K562 (cell line): ENCODE measurements at regions not wholly inside any gene's neighbourhood (a gene's known extent, or its start where the extent isn't known, plus 50 kb on each side); places are given as distances from the start of the nearest gene placed in this dataset.

Experiments
- ATAC-seq: fragments of 200-7000 bp; cut with Tn5 transposase; 3 replicates; pipeline ENCODE4 v1.9.1; 2020; ENCODE audit warnings: moderate library complexity
- BruUV-seq: library from RNA; stranded (reverse); fragments of 400-500 nt; replicated peaks from 2 replicates; lab custom pipeline; 2021; lab: Mats Ljungman, UMichigan
- CTCF ChIA-PET: fragments of 300-600 bp; formaldehyde crosslinking; extraction: SDS; loops from one replicate; lab custom pipeline; 2021; ENCODE audit warnings: low intra/inter-chr PET ratio; lab: Yijun Ruan, JAX
- POLR2A ChIA-PET: fragments of 300-600, 350-650 bp; sonication (Branson Sonifier 250); formaldehyde crosslinking; extraction: SDS; loops from one replicate; lab custom pipeline; 2021; ENCODE audit warnings: antibody characterized with exemption, inconsistent platforms; lab: Yijun Ruan, JAX
- DNase-seq, 4 experiments: peaks; one replicate each; pipeline versions ENCODE4 v3.0.0 to v3.0.0-alpha.2; 2011 to 2018; ENCODE audit warnings: low spot score in 3 of 4, mixed read lengths in 3 of 4; ENCODE audit errors: extremely low read depth in 1 of 4
- FAIRE-seq: peaks from 2 replicates; lab custom pipeline; 2011; peaks lifted over from hg19 to GRCh38; lab: Jason Lieb, UNC
- H2AFZ ChIP-seq: 2 replicates; pipeline ENCODE4 v1.6.0; 2011; ENCODE audit warnings: low read depth, low read length, control low read depth, inconsistent platforms
- H3K27ac ChIP-seq: fragments of 200-600 bp; 3 replicates; pipeline ENCODE4 v1.8.0; 2011; ENCODE audit warnings: low read depth, mild to moderate bottlenecking, control low read depth, inconsistent platforms, low read length, moderate library complexity, mixed read lengths; ENCODE audit errors: extremely low read depth
- H3K27me3 ChIP-seq, 2 experiments: fragments of 300-600 bp in 1 of 2; 2 replicates in 1 of 2; 3 replicates in 1 of 2; pipeline versions ENCODE4 v1.6.0 to v1.8.0; 2011; ENCODE audit warnings: inconsistent platforms in 2 of 2, low read length in 2 of 2, mild to moderate bottlenecking in 1 of 2, mixed read lengths in 1 of 2, moderate library complexity in 1 of 2; ENCODE audit not compliant: control insufficient read depth in 2 of 2, insufficient read depth in 2 of 2
- H3K36me3 ChIP-seq: fragments of 300-600 bp; 3 replicates; pipeline ENCODE4 v1.8.0; 2011; ENCODE audit warnings: mild to moderate bottlenecking, low read length, inconsistent platforms; ENCODE audit not compliant: control insufficient read depth, insufficient read depth
- H3K4me1 ChIP-seq, 2 experiments: fragments of 200-600 bp in 1 of 2; replicated peaks in 1 of 2; 2 replicates in 1 of 2; 3 replicates in 1 of 2; pipeline versions ENCODE4 v1.5.1 to v1.8.0; 2011; ENCODE audit warnings: inconsistent platforms in 2 of 2, low read length in 2 of 2, mild to moderate bottlenecking in 1 of 2, mixed read lengths in 1 of 2, moderate library complexity in 1 of 2; ENCODE audit not compliant: control insufficient read depth in 2 of 2, insufficient read depth in 2 of 2
- H3K4me2 ChIP-seq: 2 replicates; pipeline ENCODE4 v1.6.1; 2011; ENCODE audit warnings: low read length, control low read depth, inconsistent platforms, mixed read lengths; ENCODE audit not compliant: insufficient read depth
- H3K4me3 ChIP-seq: fragments of 200-600 bp; sonication (generic), shearing (Covaris generic); 2 replicates; pipeline ENCODE4 v1.5.1; 2016; ENCODE audit warnings: control low read depth, inconsistent platforms
- H3K79me2 ChIP-seq: fragments of 200-600 bp; 3 replicates; pipeline ENCODE4 v1.8.0; 2011; ENCODE audit warnings: low read length, inconsistent platforms; ENCODE audit not compliant: control insufficient read depth, insufficient read depth
- H3K9ac ChIP-seq, 2 experiments: 2 replicates each; pipeline versions ENCODE4 v1.6.0 to v1.6.1; 2011; ENCODE audit warnings: low read depth in 2 of 2, low read length in 2 of 2, control low read depth in 1 of 2, inconsistent platforms in 1 of 2, mild to moderate bottlenecking in 1 of 2, mixed read lengths in 1 of 2; ENCODE audit not compliant: insufficient read depth in 1 of 2
- H3K9me1 ChIP-seq: one replicate; pipeline ENCODE4 v1.6.0; 2011; ENCODE audit warnings: inconsistent platforms, mild to moderate bottlenecking, low read length, moderate library complexity; ENCODE audit not compliant: control insufficient read depth, insufficient read depth
- H3K9me3 ChIP-seq: replicated peaks from 2 replicates; pipeline ENCODE4 v1.5.1; 2011; ENCODE audit warnings: low read depth, low read length, inconsistent platforms; ENCODE audit not compliant: control insufficient read depth, insufficient read depth
- H4K20me1 ChIP-seq: replicated peaks from 2 replicates; pipeline ENCODE4 v1.6.1; 2011; ENCODE audit warnings: low read length, inconsistent platforms, mixed read lengths; ENCODE audit not compliant: control insufficient read depth, insufficient read depth
- DIDO1 ChIP-seq: fragments of 450-650 bp; IDR thresholded peaks from 2 replicates; pipeline ENCODE4 v1.6.1; 2016; ENCODE audit warnings: low read depth, missing biosample characterization, missing genetic modification characterization
- RHOXF2B ChIP-seq: fragments of 250-450 bp; sonication (Bioruptor Pico); conservative IDR thresholded peaks from 2 replicates; pipeline ENCODE4 v1.5.1; 2021
- SIX5 ChIP-seq, 2 experiments: IDR thresholded peaks; 2 replicates each; pipeline ENCODE4 v1.6.1; 2011; ENCODE audit warnings: low read length in 2 of 2, borderline replicate concordance in 1 of 2, low read depth in 1 of 2, mild to moderate bottlenecking in 1 of 2, moderate library complexity in 1 of 2; ENCODE audit not compliant: insufficient read depth in 1 of 2
- SUPT5H ChIP-seq: fragments of 450-650 bp; IDR thresholded peaks from 2 replicates; pipeline ENCODE4 v1.6.1; 2016
- TGIF2 ChIP-seq: sonication (generic); formaldehyde crosslinking; IDR thresholded peaks from 2 replicates; pipeline ENCODE4 v1.8.1; 2022; ENCODE audit warnings: mild to moderate bottlenecking, missing genetic modification reagents, moderate library complexity
- ZNF77 ChIP-seq: fragments of 250-450 bp; sonication (Bioruptor Pico); IDR thresholded peaks from 2 replicates; pipeline ENCODE4 v1.5.0; 2020
- WGBS: fragments of 100-300 bp; shearing (Covaris generic); methylation state at CpG from one replicate; pipeline ENCODE4 v1.1.6; 2016; ENCODE audit warnings: low coverage, mixed read lengths; ENCODE audit not compliant: insufficient coverage; ENCODE audit errors: missing lambda C conversion rate; 5-methylcytosine and 5-hydroxymethylcytosine counted together
- in situ Hi-C: fragments of 300-500 bp; cut with MboI; formaldehyde crosslinking; loops from 4 replicates; pipeline ENCODE4 v1.15.0; 2018; ENCODE audit warnings: inconsistent platforms, mixed read lengths
- intact Hi-C: fragments of 100-400 bp; cut with micrococcal nuclease; formaldehyde crosslinking; loops from 2 replicates; pipeline ENCODE4 v1.14.2; 2022
- TF ChIP-seq, protein P1 (sequence below): sonication (generic); formaldehyde crosslinking; IDR thresholded peaks from 2 replicates; pipeline ENCODE4 v1.9.0; 2022; ENCODE audit warnings: mild to moderate bottlenecking, missing genetic modification reagents

DNA sequence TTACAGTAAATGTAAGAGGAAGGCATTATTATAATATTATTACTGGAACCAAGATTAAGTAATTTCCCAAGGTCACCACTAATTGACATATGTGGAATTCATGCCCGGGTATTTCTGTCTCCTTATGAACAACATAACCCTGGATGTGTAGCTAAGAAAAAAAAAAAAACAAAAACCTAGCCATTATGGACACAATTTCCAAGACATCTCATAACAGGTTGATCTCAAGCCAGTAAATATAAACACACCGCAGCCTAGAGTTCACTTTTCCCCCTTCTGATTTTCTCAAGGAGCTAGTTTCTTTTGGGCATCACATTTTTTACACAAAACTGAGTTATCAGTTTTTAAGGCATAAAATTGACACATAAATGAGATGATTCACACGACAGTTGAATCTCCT lies 306.5 kb upstream of the RSPO3 start (continued):
- TF ChIP-seq TGIF2 (CRISPR knock-in tag) (no peak), DIDO1 (tag) (no peak)

DNA sequence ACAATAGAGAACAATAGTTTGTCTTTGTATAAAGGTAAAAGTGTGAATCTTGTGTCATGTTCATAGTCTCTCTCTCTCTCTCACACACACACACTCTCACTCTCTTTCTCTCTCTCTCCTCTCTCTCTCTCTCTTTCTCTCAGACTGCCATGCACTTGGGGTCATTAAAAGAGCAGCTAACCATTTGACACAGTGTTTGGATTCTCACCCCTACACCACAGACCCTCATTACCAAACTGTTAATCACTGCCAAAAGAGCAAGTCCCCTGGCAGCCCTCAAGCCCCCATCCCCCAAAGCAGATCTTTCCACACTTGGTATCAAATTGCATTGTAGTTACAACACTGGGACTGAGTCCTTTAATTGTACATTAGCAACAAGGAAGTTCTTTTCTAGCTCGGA lies 305.8 kb upstream of the RSPO3 start:
- ChIA-PET POLR2A (no interaction called here), CTCF (no interaction called here)
- Histone ChIP-seq H3K9me1 (no peaks in the 10 kb centered on the region), H3K27me3 (no peaks in the 10 kb centered on the region), H4K20me1 (no peaks in the 10 kb centered on the region), H3K27ac (no peak overlapping the region), H3K9ac (no peak overlapping the region), H3K4me1 (no peaks in the 10 kb centered on the region), H3K79me2 (no peaks in the 10 kb centered on the region), H2AFZ (no peak overlapping the region), H3K36me3 (no peaks in the 10 kb centered on the region), H3K4me2 (no peak overlapping the region), H3K4me3 (no peak overlapping the region), H3K9me3 (no peaks in the 10 kb centered on the region)
- FAIRE-seq, result no peak
- BruUV-seq, result no TSS peak
- WGBS, result 0% methylated on average over 1 of the region's 1 CpG
- ATAC-seq, result no peak
- no peak for TF ChIP-seq SIX5 (IDR thresholded peaks at IDR 0.05; ENCODE audit: borderline replicate concordance in 1 of 2, insufficient read depth in 1 of 2, low read depth in 1 of 2, low read length in 2 of 2)
- TF ChIP-seq RHOXF2B (CRISPR knock-in tag), result no peak
- TF ChIP-seq SUPT5H, result no peak
- TF ChIP-seq ZNF77, result no peak
- TF ChIP-seq, protein P1, sequence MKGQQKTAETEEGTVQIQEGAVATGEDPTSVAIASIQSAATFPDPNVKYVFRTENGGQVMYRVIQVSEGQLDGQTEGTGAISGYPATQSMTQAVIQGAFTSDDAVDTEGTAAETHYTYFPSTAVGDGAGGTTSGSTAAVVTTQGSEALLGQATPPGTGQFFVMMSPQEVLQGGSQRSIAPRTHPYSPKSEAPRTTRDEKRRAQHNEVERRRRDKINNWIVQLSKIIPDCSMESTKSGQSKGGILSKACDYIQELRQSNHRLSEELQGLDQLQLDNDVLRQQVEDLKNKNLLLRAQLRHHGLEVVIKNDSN (CRISPR knock-in tag), result no peak
- in situ Hi-C loops (no loop called here), intact Hi-C loops (no loop called here)
- no peak for DNase-seq
